ENCODE measurements at regions not wholly inside any gene's neighbourhood (a gene's known extent, or its start where the extent isn't known, plus 50 kb on each side); places are given as distances from the start of the nearest gene placed in this dataset.

DNA sequence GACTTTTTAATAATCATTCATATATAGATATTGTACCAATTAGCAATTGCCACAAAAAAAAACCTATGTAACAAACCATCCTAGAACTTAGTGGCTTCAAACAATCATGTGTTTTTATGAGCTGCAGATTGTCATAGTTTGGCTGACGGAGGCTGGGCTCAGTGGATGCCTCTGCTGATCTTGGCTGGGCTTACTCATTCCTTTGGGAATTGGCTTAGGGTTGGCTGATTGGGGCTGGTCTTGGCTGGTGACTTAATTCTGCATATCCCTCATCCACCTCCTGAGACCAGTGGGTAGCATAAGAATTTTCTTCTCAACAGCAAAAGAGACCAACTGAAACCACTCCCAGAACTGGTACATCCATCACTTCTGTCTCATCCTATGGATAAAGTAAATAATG, 57.9 kb upstream of the PHF21B start:
- TF ChIP-seq, protein P1, sequence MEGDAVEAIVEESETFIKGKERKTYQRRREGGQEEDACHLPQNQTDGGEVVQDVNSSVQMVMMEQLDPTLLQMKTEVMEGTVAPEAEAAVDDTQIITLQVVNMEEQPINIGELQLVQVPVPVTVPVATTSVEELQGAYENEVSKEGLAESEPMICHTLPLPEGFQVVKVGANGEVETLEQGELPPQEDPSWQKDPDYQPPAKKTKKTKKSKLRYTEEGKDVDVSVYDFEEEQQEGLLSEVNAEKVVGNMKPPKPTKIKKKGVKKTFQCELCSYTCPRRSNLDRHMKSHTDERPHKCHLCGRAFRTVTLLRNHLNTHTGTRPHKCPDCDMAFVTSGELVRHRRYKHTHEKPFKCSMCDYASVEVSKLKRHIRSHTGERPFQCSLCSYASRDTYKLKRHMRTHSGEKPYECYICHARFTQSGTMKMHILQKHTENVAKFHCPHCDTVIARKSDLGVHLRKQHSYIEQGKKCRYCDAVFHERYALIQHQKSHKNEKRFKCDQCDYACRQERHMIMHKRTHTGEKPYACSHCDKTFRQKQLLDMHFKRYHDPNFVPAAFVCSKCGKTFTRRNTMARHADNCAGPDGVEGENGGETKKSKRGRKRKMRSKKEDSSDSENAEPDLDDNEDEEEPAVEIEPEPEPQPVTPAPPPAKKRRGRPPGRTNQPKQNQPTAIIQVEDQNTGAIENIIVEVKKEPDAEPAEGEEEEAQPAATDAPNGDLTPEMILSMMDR (IDR thresholded peaks at IDR 0.05): no peak
- no peak for TF ChIP-seq FOXP1 (CRISPR knock-in tag; IDR thresholded peaks at IDR 0.05; ENCODE audit: borderline replicate concordance)
- TF ChIP-seq, protein P2, sequence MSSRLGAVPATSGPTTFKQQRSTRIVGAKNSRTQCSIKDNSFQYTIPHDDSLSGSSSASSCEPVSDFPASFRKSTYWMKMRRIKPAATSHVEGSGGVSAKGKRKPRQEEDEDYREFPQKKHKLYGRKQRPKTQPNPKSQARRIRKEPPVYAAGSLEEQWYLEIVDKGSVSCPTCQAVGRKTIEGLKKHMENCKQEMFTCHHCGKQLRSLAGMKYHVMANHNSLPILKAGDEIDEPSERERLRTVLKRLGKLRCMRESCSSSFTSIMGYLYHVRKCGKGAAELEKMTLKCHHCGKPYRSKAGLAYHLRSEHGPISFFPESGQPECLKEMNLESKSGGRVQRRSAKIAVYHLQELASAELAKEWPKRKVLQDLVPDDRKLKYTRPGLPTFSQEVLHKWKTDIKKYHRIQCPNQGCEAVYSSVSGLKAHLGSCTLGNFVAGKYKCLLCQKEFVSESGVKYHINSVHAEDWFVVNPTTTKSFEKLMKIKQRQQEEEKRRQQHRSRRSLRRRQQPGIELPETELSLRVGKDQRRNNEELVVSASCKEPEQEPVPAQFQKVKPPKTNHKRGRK (CRISPR knock-in tag; IDR thresholded peaks at IDR 0.05; ENCODE audit: borderline replicate concordance): no peak
- TF ChIP-seq ATF1 (CRISPR knock-in tag; IDR thresholded peaks at IDR 0.05): no peak
